NOMO-1 (cell line): ENCODE measurements at regions not wholly inside any gene's neighbourhood (a gene's known extent, or its start where the extent isn't known, plus 50 kb on each side); places are given as distances from the start of the nearest gene placed in this dataset.
"Not testable (repeated sequence)": the region's sequence is repeated elsewhere in the genome, so short reads cannot be mapped to it uniquely, and the experiment has no call there.

ENCODE experiments used
- DNase-seq, 2 experiments: peaks; one replicate each; lab custom pipeline; 2025; ENCODE audit not compliant: unreplicated experiment in 2 of 2; lab: John Stamatoyannopoulos, UW

- DNase-seq = peak in 1 of 2 experiments; percentile 22
Measured at GRCh38 chr14:42563313-42563712, 956.6 kb downstream of the LRFN5 start.

- DNase-seq = no peak
Measured at GRCh38 chr14:42556551-42556950, 949.9 kb downstream of the LRFN5 start.

GRCh38 chr14:42555365-42555764 lies 948.7 kb downstream of the LRFN5 start:
- DNase-seq = no peak

GRCh38 chr14:42554091-42554490 lies 947.4 kb downstream of the LRFN5 start:
- DNase-seq = no peak

DNA sequence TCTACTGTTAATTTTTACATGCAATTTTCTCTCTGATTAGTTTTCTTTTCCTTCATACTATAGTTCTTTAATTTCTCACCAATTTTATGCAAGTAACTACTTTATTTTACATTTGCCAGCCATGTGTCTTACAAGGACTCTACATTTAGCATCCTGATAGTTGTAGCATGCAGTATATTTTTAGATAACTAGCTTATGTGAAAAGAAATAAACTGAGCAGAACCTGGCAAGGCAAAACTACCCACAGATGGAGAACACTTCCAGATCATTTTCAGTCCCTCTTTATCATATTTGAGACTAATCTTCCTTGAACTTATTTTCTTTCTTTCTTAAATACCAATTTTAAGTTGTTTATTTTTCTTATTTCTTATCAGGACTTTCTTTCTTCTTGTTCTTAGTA lies 943.6 kb downstream of the LRFN5 start:
- DNase-seq = no peak

GRCh38 chr14:42548349-42548748 lies 941.7 kb downstream of the LRFN5 start:
- no peak for DNase-seq

GRCh38 chr14:42545636-42546035 lies 939.0 kb downstream of the LRFN5 start:
- no peak for DNase-seq

- no peak for DNase-seq
Measured at GRCh38 chr14:42541535-42542001, 934.9 kb downstream of the LRFN5 start.

DNA sequence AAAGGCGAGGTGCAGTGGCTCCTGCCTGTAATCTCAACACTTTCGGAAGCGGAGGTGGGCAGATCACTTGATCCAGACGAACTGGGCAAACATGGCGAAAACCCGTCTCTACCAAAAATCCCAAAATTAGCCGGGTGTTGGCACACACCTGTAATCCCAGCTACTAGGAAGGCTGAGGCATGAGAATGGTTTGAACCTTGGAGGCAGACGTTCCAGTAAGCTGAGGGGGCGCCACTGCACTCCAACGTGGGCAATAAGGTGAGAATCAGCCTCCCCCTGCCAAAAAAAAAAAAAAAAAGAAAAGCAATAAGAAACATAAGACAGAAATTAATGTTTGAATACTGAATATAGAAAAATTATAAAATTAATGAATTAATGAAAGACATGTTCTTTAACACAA lies 928.7 kb downstream of the LRFN5 start:
- DNase-seq = peak; percentile 23 to 34

GRCh38 chr14:42533476-42533875 lies 926.8 kb downstream of the LRFN5 start:
- no peak for DNase-seq

DNA sequence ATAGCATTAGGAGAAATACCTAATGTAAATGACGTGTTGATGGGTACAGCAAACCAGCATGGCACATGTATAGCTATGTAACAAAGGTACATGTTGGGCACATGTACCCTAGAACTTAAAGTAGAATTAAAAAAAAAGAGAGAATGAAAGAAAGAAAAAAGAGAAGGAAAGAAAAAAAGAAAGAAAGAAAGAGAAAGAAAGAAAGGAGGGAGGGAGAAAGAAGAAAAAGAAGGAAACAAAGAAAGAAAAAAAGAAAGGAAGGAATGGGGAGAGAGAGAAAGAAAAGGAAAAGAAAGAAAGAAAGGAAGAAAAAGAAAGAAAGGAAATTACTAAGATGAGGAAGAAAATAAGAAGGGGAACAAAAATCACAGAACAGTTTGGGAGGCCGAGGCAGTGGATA lies 925.5 kb downstream of the LRFN5 start:
- no peak for DNase-seq

GRCh38 chr14:42527141-42527540 lies 920.5 kb downstream of the LRFN5 start:
- no peak for DNase-seq

GRCh38 chr14:42523666-42524065 lies 917.0 kb downstream of the LRFN5 start:
- peak in 1 of 2 experiments; percentile 48 for DNase-seq

GRCh38 chr14:42517806-42518500 lies 911.3 kb downstream of the LRFN5 start:
- peak in 1 of 2 experiments; percentile 16 for DNase-seq

- DNase-seq = no peak
Measured at GRCh38 chr14:42513837-42514236, 907.2 kb downstream of the LRFN5 start.

DNA sequence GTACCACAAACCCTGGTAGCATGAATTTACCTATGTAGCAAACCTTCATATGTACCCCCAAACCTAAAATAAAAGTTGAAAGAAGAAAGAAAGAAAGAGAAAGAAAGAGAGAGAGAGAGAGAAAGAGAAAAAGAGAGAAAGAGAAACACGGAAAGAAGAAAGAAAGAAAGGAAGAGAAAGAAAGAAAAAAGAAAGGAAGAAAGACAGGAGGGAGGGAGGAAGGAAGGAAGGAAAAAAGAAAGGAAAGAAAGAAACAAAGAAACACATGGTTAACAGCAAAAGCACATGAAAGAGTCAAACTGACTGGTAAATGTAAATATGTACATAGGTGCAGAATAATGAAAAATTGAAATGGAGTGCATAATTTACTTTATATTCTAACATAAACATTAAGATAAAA lies 903.4 kb downstream of the LRFN5 start:
- no peak for DNase-seq

GRCh38 chr14:42508209-42508946 lies 901.7 kb downstream of the LRFN5 start:
- no peak for DNase-seq

DNA sequence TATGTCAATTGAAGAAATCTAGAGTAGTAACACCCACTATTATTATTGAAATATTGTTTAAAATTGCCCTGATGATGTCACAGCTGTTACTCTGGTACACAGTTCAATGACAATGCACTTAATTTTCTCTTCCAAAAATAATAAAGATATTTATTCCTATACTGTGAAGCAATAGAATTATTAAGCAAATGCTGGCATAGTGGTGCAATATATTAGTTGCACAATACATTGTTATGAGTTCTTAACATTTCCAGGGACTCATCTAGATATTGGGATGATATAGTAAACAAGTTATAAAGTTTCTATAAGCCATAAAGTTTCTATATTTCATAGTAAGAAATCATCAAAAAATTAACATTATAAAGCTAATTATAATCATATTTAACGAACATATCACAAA lies 897.8 kb downstream of the LRFN5 start:
- no peak for DNase-seq

DNA sequence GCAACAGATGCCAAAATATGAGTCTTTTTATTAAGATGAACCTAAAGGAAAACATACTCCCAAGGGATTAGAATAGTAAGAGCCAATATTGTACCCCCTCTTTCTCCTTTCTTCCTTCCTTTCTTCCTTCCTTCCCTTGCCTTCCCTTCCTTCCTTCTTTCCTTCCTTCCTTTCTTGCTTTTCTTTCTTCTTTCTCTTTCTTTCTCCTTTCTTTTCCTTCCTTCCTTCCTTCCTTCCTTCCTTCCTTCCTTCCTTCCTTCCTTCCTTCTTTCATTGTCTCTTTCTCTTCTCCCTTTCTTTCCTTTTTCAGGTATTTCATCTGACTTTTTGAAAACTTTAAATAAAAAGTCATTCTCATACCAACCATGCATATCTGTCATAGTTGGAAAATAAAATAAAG lies 892.5 kb downstream of the LRFN5 start:
- no peak for DNase-seq

DNA sequence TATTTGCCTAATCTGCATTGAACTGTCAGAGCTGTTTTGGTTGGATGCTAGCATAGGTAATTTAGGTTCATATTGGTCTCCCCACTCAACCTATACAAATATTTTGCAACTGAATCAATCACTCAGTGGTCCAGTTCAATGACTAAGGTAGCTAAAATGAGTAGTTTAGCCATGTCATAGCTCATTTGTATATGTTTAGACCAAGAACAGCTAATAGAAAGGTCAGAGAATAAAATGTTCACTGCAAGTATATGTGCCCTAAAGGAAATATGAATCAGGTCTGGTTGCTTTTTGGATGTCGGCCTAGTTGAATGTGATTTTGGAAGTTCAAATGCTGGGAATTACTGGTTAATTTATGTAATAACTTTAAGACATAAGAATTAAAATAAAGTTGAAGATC lies 883.9 kb downstream of the LRFN5 start:
- no peak for DNase-seq

DNA sequence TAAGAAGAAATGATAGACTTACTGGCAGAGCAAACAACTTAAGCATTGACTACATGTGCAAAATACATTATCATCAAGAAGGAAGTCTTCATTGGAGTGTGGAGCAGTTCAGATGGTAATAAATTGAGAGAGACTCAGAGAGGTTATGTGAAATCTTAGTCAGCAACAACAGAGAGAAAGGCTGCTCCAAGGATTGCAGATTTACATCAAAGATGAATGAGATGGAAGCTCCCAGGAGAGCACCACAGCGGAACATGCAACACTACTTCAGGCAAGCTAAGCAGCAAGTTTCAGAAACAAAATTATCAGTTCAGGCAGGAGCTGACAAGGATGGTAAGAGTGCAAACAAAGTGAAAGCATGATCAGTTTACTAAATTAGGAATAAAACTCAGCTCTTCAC lies 882.3 kb downstream of the LRFN5 start:
- no peak for DNase-seq

DNA sequence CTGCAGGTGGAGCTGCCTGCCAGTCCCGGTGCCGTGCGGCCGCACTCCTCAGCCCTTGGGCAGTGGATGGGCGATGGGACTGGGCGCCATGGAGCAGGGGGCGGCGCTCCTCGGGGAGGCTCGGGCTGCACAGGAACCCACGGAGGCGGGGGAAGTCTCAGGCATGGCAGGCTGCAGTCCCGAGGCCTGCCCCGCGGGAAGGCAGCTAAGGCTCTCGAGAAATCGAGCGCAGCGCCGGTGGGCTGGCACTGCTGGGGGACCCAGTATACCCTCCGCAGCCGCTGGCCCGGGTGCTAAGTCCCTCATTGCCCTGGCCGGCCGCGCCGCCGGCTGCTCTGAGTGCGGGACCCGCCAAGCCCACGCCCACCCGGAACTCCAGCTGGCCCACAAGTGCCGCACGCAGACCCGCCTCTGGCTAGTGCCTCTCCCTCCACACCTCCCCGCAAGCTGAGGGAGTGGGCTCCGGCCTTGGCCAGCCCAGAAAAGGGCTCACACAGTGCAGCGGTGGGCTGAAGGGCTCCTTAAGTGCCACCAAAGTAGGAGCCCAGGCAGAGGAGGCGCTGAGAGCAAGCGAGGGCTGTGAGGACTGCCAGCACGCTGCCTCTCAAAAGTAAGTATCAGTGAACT lies 875.8 kb downstream of the LRFN5 start:
- not testable (repeated sequence) for DNase-seq
